ENCODE measurements at regions not wholly inside any gene's neighbourhood (a gene's known extent, or its start where the extent isn't known, plus 50 kb on each side); places are given as distances from the start of the nearest gene placed in this dataset.
"Not testable (repeated sequence)": the region's sequence is repeated elsewhere in the genome, so short reads cannot be mapped to it uniquely, and the experiment has no call there.

GRCh38 chr4:79266136-79266535, 59.7 kb downstream of the NAA11 start:
- Mint-ChIP-seq H3K9me3 (no peaks in the 10 kb centered on the region), H3K27me3 (no peaks in the 10 kb centered on the region), H3K36me3 (no peaks in the 10 kb centered on the region), H3K4me3 (no peak overlapping the region), H3K27ac (no peak overlapping the region), H3K4me1 (no peaks in the 10 kb centered on the region)
- no peak for DNase-seq
- no peak for ATAC-seq (ENCODE audit: low read depth in 2 of 2)

- DNase-seq (no peak), ATAC-seq (ENCODE audit: low read depth in 2 of 2) (no peak)
- Mint-ChIP-seq H3K27ac (no peak overlapping the region), H3K4me3 (no peak overlapping the region), H3K36me3 (no peaks in the 10 kb centered on the region), H3K4me1 (no peaks in the 10 kb centered on the region), H3K9me3 (peaks cover 0 to 4% (median 0%) of the 10 kb centered on the region in 7 donors), H3K27me3 (peaks cover 0 to 6% (median 0%) of the 10 kb centered on the region in 3 donors)
These were observed 66.6 kb downstream of the NAA11 start for GRCh38 chr4:79259242-79259641.

DNA sequence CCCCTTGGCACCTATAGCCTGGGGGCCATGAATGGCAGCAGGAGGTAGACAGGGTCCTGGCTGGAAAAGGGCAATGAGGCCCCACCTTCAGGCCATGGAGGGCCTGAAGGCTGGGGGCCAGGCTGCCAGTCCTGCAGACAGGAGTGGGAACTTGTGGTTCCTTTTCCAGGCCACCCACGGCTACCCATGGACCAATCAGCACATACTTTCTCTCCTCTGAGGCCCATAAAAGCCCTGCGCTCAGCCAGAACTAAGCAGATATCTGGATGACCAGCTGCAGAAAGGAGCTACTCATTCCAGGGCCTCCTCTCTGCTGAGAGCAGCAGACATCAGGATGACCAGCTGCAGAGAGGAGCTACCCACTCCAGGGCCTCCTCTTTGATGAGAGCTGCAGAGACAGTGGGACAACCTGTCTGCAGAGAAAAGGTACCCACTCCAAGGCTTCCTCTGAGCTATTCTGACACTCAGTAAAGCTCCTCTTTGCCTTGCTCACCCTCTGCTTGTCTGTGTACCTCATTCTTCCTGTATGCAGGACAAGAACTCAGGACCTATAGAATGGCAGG, 67.2 kb downstream of the NAA11 start:
- H3K27me3 Mint-ChIP-seq, result peaks cover 0 to 6% (median 0%) of the 10 kb centered on the region in 3 donors
- no peaks in the 10 kb centered on the region for H3K4me1 Mint-ChIP-seq

GRCh38 chr4:79257953-79258613, 67.8 kb downstream of the NAA11 start:
- DNase-seq (no peak), ATAC-seq (ENCODE audit: low read depth in 2 of 2) (no peak)
- Mint-ChIP-seq H3K4me1 (no peaks in the 10 kb centered on the region), H3K9me3 (peaks cover 0 to 4% (median 0%) of the 10 kb centered on the region in 7 donors), H3K36me3 (no peaks in the 10 kb centered on the region), H3K4me3 (no peak overlapping the region), H3K27me3 (peaks cover 0 to 6% (median 0%) of the 10 kb centered on the region in 3 donors), H3K27ac (no peak overlapping the region)

More for the DNA sequence above, 67.2 kb downstream of the NAA11 start:
- no peaks in the 10 kb centered on the region for H3K36me3 Mint-ChIP-seq
- no peak for ATAC-seq (ENCODE audit: low read depth in 2 of 2)
- no peak for DNase-seq
- H3K27ac Mint-ChIP-seq, result no peak overlapping the region
- H3K9me3 Mint-ChIP-seq, result peaks cover 0 to 4% (median 0%) of the 10 kb centered on the region in 7 donors
- H3K4me3 Mint-ChIP-seq, result no peak overlapping the region

DNA sequence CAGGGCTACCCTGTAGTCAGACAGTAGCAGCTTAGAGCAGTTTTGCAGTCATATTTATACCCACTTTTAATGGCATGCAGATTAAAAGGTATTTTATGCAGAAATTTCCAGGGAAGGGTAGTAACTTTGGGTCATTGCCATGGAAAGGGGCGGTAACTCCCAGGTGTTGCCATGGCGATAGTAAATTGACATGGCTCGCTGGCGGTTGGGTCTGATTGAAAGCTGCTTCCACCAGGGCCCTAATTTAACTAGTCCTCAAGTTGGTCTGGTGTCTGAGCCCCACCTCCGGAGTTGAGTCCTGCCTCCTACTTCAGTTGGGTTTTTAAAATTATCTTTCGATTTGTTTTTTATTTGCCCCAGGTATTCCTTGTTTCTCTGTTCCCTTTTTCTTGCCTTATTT, 70.1 kb downstream of the NAA11 start:
- Mint-ChIP-seq H3K27me3 (peaks cover 0 to 6% (median 0%) of the 10 kb centered on the region in 3 donors), H3K4me3 (no peak overlapping the region), H3K27ac (no peak overlapping the region), H3K36me3 (no peaks in the 10 kb centered on the region), H3K4me1 (no peaks in the 10 kb centered on the region), H3K9me3 (peaks cover 0 to 5% (median 0%) of the 10 kb centered on the region in 7 donors)
- no peak for ATAC-seq (ENCODE audit: low read depth in 2 of 2)
- DNase-seq, result no peak

DNA sequence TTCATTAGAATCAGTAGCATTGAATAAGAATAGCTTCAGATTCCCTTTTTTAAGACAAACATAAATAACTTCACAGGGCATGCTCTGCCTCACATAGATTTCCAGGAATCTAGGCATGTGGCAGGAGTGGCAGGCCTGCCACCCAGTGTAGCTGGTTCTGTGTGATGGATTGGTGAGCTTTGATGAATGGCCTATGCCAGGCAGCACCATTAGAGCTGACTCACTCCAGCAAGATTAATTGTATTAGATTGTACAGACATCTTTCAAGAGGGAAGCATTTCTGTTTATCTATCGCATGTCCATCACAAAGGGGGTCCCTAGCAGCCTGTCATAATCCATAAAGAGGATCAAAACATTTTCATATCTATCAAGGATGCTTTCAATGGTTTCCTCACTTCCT, 71.9 kb downstream of the NAA11 start:
- Mint-ChIP-seq H3K27ac (no peak overlapping the region), H3K4me3 (no peak overlapping the region), H3K9me3 (peaks cover 0 to 1% (median 0%) of the 10 kb centered on the region in 7 donors), H3K4me1 (no peaks in the 10 kb centered on the region), H3K27me3 (no peaks in the 10 kb centered on the region), H3K36me3 (no peaks in the 10 kb centered on the region)
- ATAC-seq (ENCODE audit: low read depth in 2 of 2) (no peak), DNase-seq (no peak)

DNA sequence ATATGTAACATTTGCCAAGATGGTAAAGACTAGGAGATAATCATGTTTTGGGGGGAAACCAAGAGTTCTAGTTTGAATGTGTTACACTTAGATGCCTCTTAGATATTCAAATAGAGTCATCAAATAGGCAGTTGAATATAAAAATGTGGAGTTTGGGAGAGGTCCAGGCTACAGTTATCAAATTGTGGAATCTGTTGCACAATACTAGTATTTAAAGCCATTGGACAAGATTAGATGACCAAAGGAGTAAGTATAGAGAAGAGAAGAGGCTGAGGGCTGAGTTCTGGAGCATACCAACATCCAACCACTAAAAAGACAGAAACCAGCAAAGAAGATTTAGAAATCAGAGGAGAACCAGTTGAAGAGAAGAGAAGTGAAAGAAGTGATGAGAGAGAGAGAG, 72.7 kb downstream of the NAA11 start:
- no peaks in the 10 kb centered on the region for H3K36me3 Mint-ChIP-seq
- H3K4me3 Mint-ChIP-seq, result no peak overlapping the region
- DNase-seq, result no peak
- H3K4me1 Mint-ChIP-seq, result no peaks in the 10 kb centered on the region
- H3K27ac Mint-ChIP-seq, result no peak overlapping the region
- H3K27me3 Mint-ChIP-seq, result no peaks in the 10 kb centered on the region
- ATAC-seq (ENCODE audit: low read depth in 2 of 2), result no peak
- H3K9me3 Mint-ChIP-seq, result peaks cover 0 to 1% (median 0%) of the 10 kb centered on the region in 7 donors

GRCh38 chr4:79250887-79251286, 75.0 kb downstream of the NAA11 start:
- Mint-ChIP-seq H3K4me1 (no peaks in the 10 kb centered on the region), H3K4me3 (no peak overlapping the region), H3K27me3 (peaks cover 0 to 5% (median 0%) of the 10 kb centered on the region in 3 donors), H3K36me3 (no peaks in the 10 kb centered on the region), H3K27ac (no peak overlapping the region), H3K9me3 (peaks cover 0 to 3% (median 0%) of the 10 kb centered on the region in 7 donors)
- no peak for ATAC-seq (ENCODE audit: low read depth in 2 of 2)
- no peak for DNase-seq

DNA sequence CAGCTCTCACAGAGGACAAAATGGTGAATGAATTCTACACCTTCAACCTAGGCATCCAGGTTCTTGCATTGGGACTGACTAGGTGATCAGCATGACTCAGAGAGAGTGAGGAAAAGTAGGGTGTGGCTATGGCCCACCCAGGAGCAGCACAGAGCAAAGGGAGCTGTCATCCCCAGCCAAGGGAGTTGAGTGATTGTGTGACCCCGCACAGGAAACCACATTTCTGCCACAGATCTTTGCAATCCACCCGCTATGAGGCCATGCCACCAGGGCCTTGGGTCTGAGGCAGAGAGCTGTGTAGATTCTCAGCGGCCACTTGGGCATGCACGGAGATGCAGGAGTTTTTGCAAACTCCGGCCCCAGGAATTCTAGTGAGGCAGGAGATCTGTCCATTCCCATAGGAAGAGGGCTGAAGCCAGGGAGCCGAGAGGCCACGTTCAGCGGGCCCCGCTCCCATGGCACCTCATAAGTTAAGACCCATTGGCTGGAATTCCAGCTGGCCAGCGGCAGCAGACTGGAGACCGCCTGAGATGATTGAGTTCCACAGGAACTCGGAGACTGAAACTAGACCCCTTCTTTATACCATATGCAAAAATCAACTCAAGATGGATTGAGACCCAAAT, 75.9 kb downstream of the NAA11 start:
- DNase-seq (no peak), ATAC-seq (ENCODE audit: low read depth in 2 of 2) (no peak)
- H3K27me3 Mint-ChIP-seq, result peaks cover 0 to 5% (median 0%) of the 10 kb centered on the region in 3 donors
- no peak overlapping the region for H3K27ac Mint-ChIP-seq
- H3K36me3 Mint-ChIP-seq, result no peaks in the 10 kb centered on the region
- no peak overlapping the region for H3K4me3 Mint-ChIP-seq
- H3K4me1 Mint-ChIP-seq, result no peaks in the 10 kb centered on the region
- H3K9me3 Mint-ChIP-seq, result peaks cover 0 to 3% (median 0%) of the 10 kb centered on the region in 7 donors

- Mint-ChIP-seq H3K27ac (no peak overlapping the region), H3K27me3 (peaks cover 0 to 5% (median 0%) of the 10 kb centered on the region in 3 donors), H3K4me1 (no peaks in the 10 kb centered on the region), H3K9me3 (peaks cover 0 to 4% (median 2%) of the 10 kb centered on the region in 7 donors), H3K4me3 (no peak overlapping the region), H3K36me3 (no peaks in the 10 kb centered on the region)
- ATAC-seq (ENCODE audit: low read depth in 2 of 2), result no peak
- no peak for DNase-seq
These were observed 77.3 kb downstream of the NAA11 start for GRCh38 chr4:79248610-79249009.

- no peak for DNase-seq
- Mint-ChIP-seq H3K4me1 (no peaks in the 10 kb centered on the region), H3K4me3 (no peak overlapping the region), H3K27me3 (peaks cover 0 to 5% (median 0%) of the 10 kb centered on the region in 3 donors), H3K36me3 (no peaks in the 10 kb centered on the region), H3K27ac (no peak overlapping the region), H3K9me3 (peaks cover 0 to 4% (median 3%) of the 10 kb centered on the region in 7 donors)
- no peak for ATAC-seq (ENCODE audit: low read depth in 2 of 2)
These were observed 78.0 kb downstream of the NAA11 start for GRCh38 chr4:79247695-79248394.

DNA sequence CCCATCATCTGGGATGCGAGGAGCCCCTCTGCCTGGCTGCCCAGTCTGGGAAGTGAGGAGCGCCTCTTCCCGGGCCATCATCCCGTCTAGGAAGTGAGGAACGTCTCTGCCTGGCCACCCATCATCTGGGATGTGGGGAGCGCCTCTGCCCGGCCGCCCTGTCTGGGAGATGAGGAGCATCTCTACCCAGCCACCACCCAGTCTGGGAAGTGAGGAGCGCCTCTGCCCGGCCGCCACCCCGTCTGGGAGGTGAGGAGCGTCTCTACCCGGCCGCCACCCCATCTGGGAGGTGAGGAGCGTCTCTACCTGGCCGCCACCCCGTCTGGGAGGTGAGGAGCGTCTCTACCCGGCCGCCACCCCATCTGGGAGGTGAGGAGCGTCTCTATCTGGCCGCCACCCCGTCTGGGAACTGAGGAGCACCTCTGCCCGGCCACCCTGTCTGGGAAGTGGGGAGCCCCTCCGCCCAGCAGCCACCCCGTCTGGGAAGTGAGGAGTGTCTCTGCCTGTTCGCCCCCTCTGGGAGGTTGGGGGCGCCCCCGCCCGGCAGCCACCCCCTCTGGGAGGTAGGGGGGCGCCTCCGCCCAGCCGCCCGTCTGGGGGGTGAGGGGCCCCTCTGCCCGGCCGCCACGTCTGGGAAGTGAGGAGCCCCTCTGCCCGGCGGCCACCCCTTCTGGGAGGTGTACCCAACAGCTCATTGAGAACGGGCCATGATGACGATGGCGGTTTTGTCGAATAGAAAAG, 80.5 kb downstream of the NAA11 start:
- not testable (repeated sequence) for DNase-seq; H3K4me3 Mint-ChIP-seq; H3K9me3 Mint-ChIP-seq; H3K27me3 Mint-ChIP-seq; H3K27ac Mint-ChIP-seq; H3K4me1 Mint-ChIP-seq; H3K36me3 Mint-ChIP-seq; ATAC-seq (ENCODE audit: low read depth in 2 of 2)

DNA sequence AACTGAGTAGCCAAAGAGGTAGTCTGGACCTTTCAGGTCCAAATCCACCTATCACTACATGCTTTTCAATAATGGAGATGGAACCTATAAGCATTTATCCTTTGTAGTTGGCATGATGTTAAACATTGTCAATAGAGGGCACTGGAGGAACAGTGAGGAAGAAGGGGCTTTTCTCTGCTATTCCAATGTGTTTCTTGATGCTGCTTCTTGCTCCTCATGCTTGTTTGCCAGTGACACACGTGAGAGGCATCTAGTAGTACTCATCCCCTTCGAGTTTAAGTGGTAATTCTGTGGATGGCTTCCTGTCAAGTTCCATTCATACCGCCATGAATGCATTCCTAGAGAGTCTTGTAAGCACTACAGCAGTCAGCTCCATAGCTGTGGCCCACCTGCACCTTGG, 84.0 kb downstream of the NAA11 start:
- Mint-ChIP-seq H3K4me3 (no peak overlapping the region), H3K9me3 (peaks cover 0 to 6% (median 4%) of the 10 kb centered on the region in 7 donors), H3K27ac (no peak overlapping the region), H3K36me3 (no peaks in the 10 kb centered on the region), H3K4me1 (no peaks in the 10 kb centered on the region), H3K27me3 (peaks cover 0 to 4% (median 3%) of the 10 kb centered on the region in 3 donors)
- ATAC-seq (ENCODE audit: low read depth in 2 of 2), result no peak
- no peak for DNase-seq

All from naive B cell (primary cell).